GM11168 (cell line): ENCODE measurements at regions not wholly inside any gene's neighbourhood (a gene's known extent, or its start where the extent isn't known, plus 50 kb on each side); places are given as distances from the start of the nearest gene placed in this dataset.
"Not testable (repeated sequence)": the region's sequence is repeated elsewhere in the genome, so short reads cannot be mapped to it uniquely, and the experiment has no call there.

Source experiments
- in situ Hi-C: fragments of 300-500 bp; cut with MboI; formaldehyde crosslinking; loops from one replicate; pipeline ENCODE4 v1.12.0; 2022; ENCODE audit warnings: low sequenced_read_pairs; ENCODE audit not compliant: unreplicated experiment

DNA sequence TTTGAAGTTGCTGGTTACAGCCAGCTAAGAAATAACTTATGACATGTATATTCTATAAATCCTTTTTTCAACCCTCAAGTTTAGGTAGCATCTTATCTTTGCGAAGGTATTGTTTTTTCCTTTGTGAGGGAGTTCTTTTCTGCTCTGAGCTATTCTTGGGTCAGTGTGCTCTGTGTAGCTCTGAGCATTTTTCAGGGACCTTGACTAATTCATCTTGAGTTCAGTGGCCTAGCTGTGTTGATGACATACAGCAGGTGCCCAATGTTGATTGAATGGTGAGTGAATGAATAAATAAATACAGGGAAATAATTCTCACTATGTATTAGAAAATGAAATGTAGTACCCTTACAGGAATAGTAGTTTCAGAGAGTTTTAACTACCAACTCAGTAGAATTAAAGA, 335.3 kb downstream of the IL20RB start:
- in situ Hi-C loops: no loop called here

DNA sequence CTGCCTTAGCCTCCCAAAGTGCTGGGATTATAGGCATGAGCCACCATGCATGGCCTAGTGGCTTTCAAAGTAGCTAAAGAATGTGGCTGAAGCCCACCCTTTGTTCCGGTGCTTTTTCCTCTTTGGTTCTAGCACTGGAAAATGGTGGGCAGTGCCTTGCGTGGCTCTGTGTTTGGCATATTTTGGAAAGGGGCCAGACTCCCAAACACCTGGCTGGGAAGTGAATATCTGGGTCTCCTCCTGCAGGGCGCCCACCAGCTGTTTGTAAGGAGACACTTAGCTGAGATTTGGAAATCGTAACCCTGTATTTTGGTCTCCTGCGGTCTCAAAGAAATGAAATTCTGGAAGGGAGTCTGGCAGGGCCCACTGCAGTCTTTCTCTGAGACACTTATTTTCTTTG, 336.4 kb downstream of the IL20RB start:
- in situ Hi-C loops: no loop called here

DNA sequence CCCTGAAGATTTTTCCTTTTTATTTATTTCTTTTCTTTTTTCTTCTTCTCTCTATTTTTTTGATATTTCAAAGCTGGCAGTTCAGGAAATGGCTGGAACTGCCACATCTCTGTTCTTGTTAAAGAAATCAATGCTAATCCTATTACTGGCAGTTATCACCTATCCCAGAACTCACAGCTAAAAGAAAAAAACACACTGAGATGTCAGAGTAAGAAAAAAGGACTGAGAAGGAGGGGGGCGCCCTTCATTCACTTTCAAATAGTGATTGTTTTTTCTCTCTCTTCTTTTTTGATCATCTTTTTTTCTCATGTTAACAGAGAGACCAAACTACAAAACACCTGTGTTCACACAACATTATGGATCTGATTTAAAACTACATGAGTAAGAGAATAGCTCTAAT, 337.1 kb downstream of the IL20RB start:
- in situ Hi-C loops: no loop called here

DNA sequence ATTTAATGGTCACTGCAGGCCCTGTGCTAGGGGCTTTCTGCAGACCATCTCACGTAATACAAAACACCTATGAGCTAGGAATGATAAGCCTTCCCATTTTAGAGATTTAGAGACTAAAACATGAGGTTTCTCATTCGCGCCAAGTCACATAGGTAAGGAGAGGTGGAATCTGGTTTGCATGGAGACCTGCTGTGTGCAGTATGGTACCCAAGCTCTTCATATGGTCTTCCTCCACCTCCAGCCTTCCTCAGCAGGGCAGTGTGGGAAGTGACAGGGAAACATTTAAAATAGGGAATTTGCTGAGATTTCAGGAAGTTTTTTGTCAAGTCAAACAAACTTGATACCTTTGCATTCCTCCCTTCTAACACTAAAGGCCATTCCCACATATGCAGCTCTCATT, 337.6 kb downstream of the IL20RB start:
- in situ Hi-C loops: no loop called here

DNA sequence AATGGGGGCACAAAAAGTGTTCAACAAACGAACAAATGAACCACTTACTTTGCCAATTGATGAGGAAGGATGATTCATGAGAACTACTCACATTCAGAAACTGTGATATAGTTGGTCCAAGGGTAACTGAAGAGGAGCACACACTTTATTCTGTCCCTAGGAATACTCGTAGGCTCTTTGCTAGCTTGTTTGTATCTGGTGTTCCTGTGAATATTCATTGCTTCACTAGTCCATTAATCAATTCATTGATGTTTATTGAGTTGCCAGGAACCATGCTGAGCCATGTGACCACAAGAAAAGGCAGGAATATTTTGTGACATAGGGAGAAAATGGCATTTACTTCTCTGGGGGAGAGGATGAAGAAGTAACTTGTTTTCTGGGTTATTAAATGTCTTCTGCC, 338.3 kb downstream of the IL20RB start:
- in situ Hi-C loops: no loop called here

DNA sequence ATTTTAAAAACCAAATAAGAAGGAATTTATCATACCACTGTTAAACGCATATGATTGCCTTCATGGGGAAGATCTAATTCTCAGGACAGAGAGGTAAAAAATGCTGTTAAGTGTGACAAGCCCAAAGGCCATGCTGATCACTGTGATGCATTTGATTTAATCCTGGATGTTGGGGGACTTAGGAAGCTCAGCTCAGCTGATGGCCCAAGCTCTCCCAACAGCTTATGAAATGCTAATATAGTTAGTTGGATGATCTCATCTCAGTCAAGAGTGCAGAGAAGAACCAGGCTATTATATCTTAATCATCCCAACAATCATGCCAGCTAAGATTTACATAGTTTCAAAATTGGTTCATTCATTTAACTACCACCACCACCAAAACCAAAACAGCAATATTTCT, 340.0 kb downstream of the IL20RB start:
- in situ Hi-C loops: no loop called here

DNA sequence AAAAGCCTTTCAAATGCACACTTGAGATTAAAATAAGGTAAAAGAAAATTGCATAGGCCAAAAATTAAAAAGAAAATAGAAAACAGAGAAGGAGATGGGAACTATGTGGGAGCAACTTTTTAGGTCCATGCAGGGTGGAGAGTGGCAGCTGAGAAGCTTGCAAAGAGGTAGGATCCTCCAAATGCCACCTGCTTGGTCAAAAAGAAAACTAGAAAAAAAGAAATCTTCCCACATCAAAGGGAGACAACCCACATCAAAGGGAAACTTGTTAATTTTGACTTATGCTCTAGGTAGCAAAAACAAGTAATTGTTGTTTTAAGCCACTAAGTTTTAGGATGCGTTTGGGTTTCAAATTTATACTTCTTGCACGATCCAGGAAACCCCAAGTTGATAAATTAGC, 342.9 kb downstream of the IL20RB start:
- in situ Hi-C loops: no loop called here

DNA sequence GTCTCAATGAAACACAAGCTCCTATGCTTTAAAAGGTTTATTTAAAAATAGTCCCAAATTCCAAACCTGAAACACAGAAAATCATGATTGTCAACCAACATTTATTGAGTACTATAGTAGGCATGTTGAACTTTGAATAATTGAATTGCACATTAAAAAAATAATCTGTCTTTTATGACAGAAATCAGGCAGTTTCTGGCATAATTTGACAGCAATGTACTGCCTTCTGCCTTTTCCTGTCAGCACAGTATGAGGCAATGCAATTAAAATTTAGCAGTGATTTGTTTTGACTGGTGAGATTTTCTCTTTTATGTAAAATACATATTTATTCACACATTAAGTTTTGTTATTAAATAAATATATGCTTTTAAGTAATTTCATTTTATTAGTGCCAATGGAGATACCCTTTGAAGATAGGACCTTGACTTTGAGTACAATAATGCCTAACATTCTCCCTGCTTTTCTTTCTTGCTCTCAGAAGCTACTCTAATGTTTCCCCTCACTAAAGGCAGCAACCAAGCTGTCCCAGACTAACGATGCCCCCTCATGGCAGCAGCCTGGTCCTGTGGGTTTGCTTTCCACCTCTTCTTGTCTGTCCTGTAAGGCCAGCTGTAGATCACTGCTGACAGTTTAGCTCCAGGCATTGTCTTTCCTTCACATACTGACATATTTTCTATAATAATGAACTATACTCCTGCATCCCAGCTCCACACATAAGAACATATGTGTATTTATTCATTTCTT, 346.7 kb downstream of the IL20RB start:
- in situ Hi-C loops: no loop called here

DNA sequence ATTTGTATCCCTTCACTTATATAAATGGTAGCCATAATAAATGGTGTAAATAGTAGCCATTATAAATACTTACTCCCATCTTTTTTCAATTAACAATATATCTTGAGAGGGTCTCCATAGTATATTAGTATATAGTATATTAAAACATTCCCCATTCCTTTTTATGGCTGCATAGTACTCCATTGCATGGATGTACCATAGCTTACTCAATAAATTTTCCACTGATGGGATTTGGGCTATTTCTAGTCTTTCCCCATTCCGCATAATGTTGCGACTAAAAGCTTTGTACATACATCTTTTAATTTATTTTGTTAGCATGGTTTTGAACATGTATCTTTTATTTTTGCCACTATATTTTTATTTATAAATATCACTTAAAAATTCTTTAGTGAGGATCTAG, 366.3 kb downstream of the IL20RB start:
- in situ Hi-C loops: no loop called here

DNA sequence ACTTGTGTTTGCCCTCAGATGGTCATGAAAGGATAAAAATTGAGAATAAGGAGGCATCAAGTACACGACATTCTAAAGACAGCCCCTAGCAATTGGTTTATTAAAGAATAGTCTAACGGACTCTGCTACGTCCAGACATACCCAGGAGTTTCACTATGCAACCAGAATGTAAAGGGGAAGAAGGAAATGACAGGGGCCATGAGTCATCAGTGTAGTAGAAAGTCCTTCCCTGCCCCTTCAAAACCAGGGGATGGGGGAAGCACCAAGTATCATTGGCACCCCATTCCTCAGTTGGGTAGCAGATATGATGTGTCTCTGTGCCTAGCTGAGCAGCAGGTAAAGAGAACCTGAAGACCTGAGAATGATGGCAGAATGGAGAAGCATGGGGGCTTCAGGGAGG, 367.4 kb downstream of the IL20RB start:
- in situ Hi-C loops: no loop called here

DNA sequence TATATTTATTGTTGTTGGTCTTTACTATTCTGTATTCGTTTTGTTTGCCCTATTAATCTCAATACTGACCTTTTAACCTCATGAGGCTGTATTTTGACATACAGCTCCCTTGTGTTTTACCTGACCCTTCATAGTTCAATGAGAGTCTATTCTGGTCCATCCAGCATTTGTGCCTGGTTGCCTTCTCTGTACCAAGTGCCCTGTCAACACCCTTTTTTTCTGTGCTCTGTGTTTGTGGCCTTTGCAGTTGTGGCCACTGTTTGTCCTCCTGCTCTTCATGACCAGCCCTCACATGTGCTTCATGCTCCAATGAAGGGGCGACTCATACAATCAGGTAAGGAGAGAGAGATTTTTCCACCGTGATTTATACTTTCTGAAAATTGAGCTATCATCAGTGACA, 368.2 kb downstream of the IL20RB start:
- in situ Hi-C loops: no loop called here

DNA sequence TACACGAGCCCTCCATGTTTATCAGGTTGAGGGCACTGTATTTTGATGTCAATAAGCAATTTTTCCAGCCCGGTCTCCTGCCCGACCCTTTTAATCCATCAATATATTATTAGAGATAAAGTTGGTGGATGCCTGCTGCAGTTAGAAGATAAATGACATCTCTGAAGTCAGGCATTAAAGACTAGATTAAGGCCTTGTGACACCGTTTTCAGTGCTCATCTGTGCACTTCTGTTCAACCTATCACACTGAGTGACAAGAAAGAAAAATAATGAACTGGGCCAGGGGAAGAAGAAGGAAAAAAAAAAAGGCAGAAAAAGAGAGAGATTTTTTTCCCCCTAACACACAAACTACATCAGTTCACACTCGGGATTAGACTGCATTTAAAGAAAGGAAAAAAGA, 371.8 kb downstream of the IL20RB start:
- in situ Hi-C loops: no loop called here

DNA sequence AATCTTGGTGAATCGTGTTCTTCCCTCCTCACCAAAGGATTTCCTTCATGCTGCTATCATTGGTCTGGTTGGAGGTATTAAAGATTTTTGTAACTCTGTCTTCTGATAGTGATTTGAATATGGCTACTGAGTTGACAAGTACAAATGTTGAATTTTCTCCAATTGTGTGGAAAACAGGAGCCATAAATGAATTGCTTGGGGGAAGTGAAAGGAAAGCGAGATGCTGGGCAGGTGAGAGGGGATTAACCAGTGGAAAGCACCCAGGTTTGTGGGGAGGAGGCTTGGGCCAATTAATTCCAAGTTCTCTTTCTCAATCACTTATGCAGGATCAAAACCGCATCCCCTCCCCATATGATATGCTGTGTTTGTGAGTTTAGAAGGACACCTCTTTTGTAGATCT, 372.5 kb downstream of the IL20RB start:
- in situ Hi-C loops: no loop called here

DNA sequence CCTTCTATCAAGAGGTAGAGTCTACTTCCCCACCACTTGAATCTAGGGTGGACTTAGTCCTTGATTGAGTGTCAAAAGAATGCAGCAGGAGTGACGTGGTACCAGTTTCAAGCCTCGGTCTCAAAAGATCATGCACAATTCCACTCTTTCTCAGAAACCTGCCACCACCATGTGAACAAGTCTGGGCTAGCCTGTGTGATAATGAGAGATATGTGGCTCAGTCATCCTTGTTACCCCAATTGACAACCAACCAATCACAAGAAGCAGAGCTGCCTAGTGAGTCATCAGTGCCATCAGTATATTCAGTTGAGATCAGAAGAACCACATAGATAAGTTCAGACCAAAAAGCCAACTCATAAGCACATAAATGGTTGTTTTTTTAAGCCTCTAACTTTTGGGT, 374.5 kb downstream of the IL20RB start:
- in situ Hi-C loops: no loop called here

DNA sequence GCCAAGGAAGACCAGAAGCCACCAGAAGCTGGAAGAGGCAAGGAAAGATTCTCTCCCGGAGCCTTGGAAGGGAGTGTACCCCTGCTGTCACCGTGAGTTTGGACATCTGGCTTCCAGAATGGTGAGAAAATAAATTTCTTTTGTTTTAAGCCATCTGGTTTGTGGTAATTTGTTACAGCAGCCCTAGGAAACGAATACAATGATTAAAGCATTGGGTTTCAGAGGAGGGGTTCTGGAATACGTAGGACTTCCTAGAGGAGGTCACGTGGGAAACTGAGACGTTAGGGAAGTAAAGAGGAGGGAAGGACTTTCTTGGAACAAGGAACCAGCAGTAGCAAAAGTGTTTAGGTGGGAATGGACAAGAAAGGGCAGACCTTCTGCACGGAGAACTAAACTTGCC, 377.7 kb downstream of the IL20RB start:
- in situ Hi-C loops: no loop called here

DNA sequence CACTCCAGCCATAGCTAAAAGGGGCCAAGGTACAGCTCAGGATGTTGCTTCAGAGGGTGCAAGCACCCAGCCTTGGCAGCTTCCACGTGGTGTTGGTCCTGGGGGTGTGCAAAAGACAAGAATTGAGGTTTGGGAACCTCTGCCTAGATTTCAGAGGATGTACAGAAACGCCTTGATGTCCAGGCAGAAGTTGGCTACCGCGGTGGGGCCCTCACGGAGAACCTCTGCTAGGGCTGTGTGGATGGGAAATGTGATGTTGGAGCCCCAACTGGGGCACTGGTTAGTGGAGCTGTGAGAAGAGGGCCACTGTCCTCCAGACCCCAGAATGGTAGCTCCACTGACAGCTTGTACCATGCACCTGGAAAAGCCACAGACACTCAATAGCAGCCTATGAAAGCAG, 380.6 kb downstream of the IL20RB start:
- in situ Hi-C loops: not testable (repeated sequence)

DNA sequence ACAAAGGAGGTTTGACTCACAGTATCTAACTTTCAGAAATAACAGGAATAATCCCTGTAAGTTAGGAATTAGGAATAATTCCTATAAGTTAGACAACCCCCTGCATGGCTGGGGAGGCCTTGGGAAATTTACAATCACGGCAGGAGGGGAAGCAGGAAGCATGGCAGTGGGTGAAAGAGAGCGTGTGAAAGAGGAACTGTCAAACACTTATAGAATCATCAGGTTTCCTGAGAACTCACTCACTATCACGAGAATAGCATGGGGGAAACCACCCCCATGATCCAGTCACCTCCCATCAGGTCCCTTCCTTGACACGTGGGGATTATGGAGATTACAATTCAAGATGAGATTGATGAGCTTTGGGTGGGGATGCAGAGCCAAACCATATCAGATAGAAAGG, 385.5 kb downstream of the IL20RB start:
- in situ Hi-C loops: no loop called here

DNA sequence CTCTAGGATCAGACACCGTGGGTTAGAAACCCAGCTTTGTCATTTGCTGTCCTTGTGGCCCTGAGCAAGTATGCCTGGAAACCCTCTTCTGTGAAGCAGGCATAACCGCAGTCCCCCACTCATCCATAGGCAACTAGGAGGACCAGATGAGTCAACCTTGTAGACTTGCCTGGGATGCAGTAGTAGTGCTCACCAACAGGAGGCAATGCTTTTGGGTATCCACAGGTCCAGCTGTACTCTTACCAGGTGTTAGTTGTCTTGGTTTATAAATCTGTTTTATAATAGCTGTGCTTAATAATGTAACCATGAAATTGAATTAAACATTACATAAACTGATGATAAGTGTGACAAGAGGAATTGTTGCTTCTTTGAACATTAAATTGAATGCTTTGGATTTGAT, 389.3 kb downstream of the IL20RB start:
- in situ Hi-C loops: no loop called here

DNA sequence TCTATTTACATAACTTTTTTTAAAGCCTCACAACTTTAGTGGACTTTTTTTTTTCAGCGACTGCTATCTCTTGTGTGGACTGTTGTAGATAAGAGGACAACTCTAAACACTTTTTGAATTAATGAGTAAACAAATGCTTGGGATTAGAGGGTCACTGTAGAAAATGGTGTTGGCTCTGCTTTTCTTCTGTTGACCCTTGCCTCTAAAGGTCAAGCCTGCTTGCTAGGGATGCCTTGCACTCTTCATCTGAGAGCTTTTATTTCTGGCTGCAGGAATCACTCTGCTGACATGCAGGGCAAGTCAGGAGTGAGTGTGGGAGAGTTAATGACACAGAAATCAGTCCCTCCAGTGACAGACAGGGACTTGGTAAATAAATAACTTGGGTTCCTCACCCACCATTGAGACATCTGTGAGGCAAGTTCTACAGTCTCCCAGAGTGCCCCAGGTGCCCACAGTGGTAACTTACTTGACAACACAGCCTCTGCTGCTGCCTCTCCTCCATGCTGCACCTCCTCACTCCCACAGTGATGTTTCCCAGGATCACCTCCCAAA, 390.1 kb downstream of the IL20RB start:
- in situ Hi-C loops: no loop called here

DNA sequence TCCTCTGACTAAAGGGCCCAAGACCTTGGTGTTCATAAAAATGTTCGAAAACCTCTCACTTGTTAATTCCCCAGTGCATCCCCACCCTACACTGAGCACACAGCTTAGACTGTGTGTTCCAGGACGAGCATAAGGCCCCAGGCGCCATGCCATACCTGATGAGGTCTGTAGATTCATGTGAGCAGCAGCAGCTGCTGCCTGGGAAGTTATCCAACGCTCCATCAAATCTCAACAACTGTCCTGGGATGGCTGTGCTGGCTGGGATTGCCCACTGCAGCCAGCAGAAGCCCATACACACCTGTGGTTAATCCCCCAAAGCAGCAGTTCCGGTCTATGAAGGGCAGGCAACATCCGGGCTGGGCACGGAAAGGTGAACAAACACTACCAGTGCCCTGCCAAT, 391.2 kb downstream of the IL20RB start:
- in situ Hi-C loops: no loop called here

DNA sequence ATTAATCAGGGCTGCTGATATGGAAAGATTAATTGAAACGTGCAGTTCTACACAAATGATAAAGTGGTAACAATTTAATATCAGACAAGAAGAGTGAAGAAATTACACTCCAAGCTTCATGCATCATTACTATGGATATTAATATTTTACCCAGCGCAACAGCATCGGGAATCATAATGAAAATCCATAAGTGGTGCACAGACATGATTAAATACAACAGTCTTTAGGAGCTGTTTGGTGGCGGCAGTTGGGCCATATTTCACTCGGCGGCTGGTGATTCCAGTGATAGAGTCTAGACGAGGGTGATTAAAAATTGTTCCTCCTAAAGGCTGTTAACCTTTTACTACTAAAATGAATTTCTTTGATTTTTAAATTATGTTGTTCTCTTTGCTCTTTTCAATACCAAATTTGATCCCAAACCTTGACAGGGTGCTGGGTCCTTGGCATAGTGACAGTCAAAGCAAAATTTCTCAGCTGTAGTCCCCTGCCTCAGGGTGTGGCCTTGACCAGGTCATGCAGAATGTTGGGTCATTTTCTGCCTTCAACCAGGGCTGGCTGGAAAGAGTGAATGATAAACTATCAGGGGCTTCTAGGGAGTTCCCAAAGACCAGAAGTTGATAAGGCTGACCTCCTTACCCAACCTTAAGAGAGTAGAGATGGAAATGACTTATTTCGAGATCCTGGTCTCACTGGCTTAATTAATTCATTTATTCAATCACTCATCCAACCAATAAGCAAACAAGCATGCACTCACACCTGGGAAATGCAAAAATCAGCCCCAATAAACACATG, 392.0 kb downstream of the IL20RB start:
- in situ Hi-C loops: no loop called here
